Right kidney (tissue), 1 donor: ENCODE measurements at regions not wholly inside any gene's neighbourhood (a gene's known extent, or its start where the extent isn't known, plus 50 kb on each side); places are given as distances from the start of the nearest gene placed in this dataset.
"Not testable (repeated sequence)": the region's sequence is repeated elsewhere in the genome, so short reads cannot be mapped to it uniquely, and the experiment has no call there.

Source experiments
- DNase-seq: peaks from one replicate; pipeline ENCODE4 v3.0.0-alpha.2; 2016

- DNase-seq: no peak
Observed at GRCh38 chrX:109155161-109155560, 326.7 kb downstream of the GUCY2F start.

GRCh38 chrX:109144173-109144572, 337.7 kb downstream of the GUCY2F start:
- DNase-seq: not testable (repeated sequence)

GRCh38 chrX:109140463-109140862, 341.4 kb downstream of the GUCY2F start:
- DNase-seq: no peak

- DNase-seq: no peak
Observed at GRCh38 chrX:109134777-109135176, 347.1 kb downstream of the GUCY2F start.

- no peak for DNase-seq
Observed at GRCh38 chrX:109125304-109125703, 356.6 kb downstream of the GUCY2F start.

- no peak for DNase-seq
Observed at GRCh38 chrX:109089359-109089758, 353.0 kb upstream of the IRS4 start.

GRCh38 chrX:109077788-109078187, 341.4 kb upstream of the IRS4 start:
- no peak for DNase-seq

GRCh38 chrX:109054181-109054581, 317.8 kb upstream of the IRS4 start:
- peak; percentile 1 for DNase-seq

GRCh38 chrX:109049903-109050302, 313.5 kb upstream of the IRS4 start:
- DNase-seq: no peak

- DNase-seq: no peak
Observed at GRCh38 chrX:109049416-109049815, 313.1 kb upstream of the IRS4 start.

- no peak for DNase-seq
Observed at GRCh38 chrX:109040057-109040456, 303.7 kb upstream of the IRS4 start.

- no peak for DNase-seq
Observed at GRCh38 chrX:109036624-109037023, 300.3 kb upstream of the IRS4 start.

GRCh38 chrX:108993909-108994308, 257.5 kb upstream of the IRS4 start:
- DNase-seq: no peak

- not testable (repeated sequence) for DNase-seq
Observed at GRCh38 chrX:108972899-108973298, 236.5 kb upstream of the IRS4 start.

GRCh38 chrX:108947205-108947604, 210.8 kb upstream of the IRS4 start:
- DNase-seq: no peak

GRCh38 chrX:108946531-108946930, 210.2 kb upstream of the IRS4 start:
- no peak for DNase-seq

- DNase-seq: no peak
Observed at GRCh38 chrX:108945883-108946523, 209.6 kb upstream of the IRS4 start.

GRCh38 chrX:108914791-108915190, 178.4 kb upstream of the IRS4 start:
- no peak for DNase-seq

- not testable (repeated sequence) for DNase-seq
Observed at GRCh38 chrX:108903831-108904230, 167.5 kb upstream of the IRS4 start.

GRCh38 chrX:108900333-108900732, 164.0 kb upstream of the IRS4 start:
- no peak for DNase-seq

GRCh38 chrX:108896349-108896748, 160.0 kb upstream of the IRS4 start:
- DNase-seq: not testable (repeated sequence)

GRCh38 chrX:108892501-108892900, 156.1 kb upstream of the IRS4 start:
- no peak for DNase-seq

- no peak for DNase-seq
Observed at GRCh38 chrX:108875548-108875947, 139.2 kb upstream of the IRS4 start.

GRCh38 chrX:108843039-108843438, 106.7 kb upstream of the IRS4 start:
- not testable (repeated sequence) for DNase-seq

GRCh38 chrX:108833993-108834392, 97.6 kb upstream of the IRS4 start:
- no peak for DNase-seq
